Esophagus muscularis mucosa (tissue), 4 donors: ENCODE measurements at regions not wholly inside any gene's neighbourhood (a gene's known extent, or its start where the extent isn't known, plus 50 kb on each side); places are given as distances from the start of the nearest gene placed in this dataset.

ENCODE experiments used
- DNase-seq: peaks from one replicate; pipeline ENCODE4 v3.0.0-alpha.2; 2017; ENCODE audit errors: extremely low spot score
- H3K27ac ChIP-seq, 4 donors: fragments of 200-600 bp; sonication (generic); replicated peaks in 1 of 4; 1 replicate in 3 of 4; 2 replicates in 1 of 4; pipeline ENCODE4 v1.5.1; 2016 to 2019; ENCODE audit warnings: mild to moderate bottlenecking in 1 of 4
- H3K27me3 ChIP-seq, 4 donors: fragments of 200-600 bp; sonication (generic); one replicate each; pipeline versions ENCODE4 v1.5.1 to v1.6.0; 2016 to 2019
- H3K36me3 ChIP-seq, 4 donors: fragments of 200-600 bp; sonication (generic); one replicate each; pipeline ENCODE4 v1.5.1; 2016 to 2019
- H3K4me1 ChIP-seq, 4 donors: fragments of 200-600 bp; sonication (generic); one replicate each; pipeline ENCODE4 v1.5.1; 2016 to 2019
- H3K4me3 ChIP-seq, 4 donors: fragments of 200-600 bp; sonication (generic); 1 replicate in 2 of 4; 2 replicates in 2 of 4; pipeline ENCODE4 v1.5.1; 2016 to 2019; ENCODE audit warnings: mild to moderate bottlenecking in 4 of 4, moderate library complexity in 1 of 4
- H3K9me3 ChIP-seq, 4 donors: fragments of 200-600 bp; sonication (generic); 1 replicate in 3 of 4; 2 replicates in 1 of 4; pipeline ENCODE4 v1.5.1; 2016 to 2019
- CTCF ChIP-seq, 3 experiments: fragments of 200-600 bp in 2 of 3; fragments of 450-650 bp in 1 of 3; sonication (generic) in 2 of 3; IDR thresholded peaks; one replicate each; pipeline ENCODE4 v1.5.1; 2017 to 2019; ENCODE audit warnings: antibody characterized with exemption in 3 of 3, mild to moderate bottlenecking in 2 of 3, moderate library complexity in 1 of 3
- EP300 ChIP-seq: sonication (generic); formaldehyde crosslinking; IDR thresholded peaks from one replicate; pipeline ENCODE4 v1.6.1; 2017; ENCODE audit warnings: antibody characterized with exemption
- POLR2A ChIP-seq: fragments of 450-650 bp; IDR thresholded peaks from one replicate; pipeline ENCODE4 v1.6.1; 2017; ENCODE audit warnings: antibody characterized with exemption, moderate library complexity, mild to moderate bottlenecking, low read depth
- POLR2AphosphoS5 ChIP-seq, 2 donors: sonication (generic); formaldehyde crosslinking; IDR thresholded peaks; one replicate each; pipeline ENCODE4 v1.6.1; 2017; ENCODE audit warnings: antibody characterized with exemption in 2 of 2
- WGBS: methylation state at CpG from one replicate; pipeline ENCODE4 v1.1.5; 2018; 5-methylcytosine and 5-hydroxymethylcytosine counted together
- intact Hi-C: fragments of 100-400 bp; cut with DNase I; formaldehyde crosslinking; loops from one replicate; pipeline ENCODE4 v1.15.1; 2023

DNA sequence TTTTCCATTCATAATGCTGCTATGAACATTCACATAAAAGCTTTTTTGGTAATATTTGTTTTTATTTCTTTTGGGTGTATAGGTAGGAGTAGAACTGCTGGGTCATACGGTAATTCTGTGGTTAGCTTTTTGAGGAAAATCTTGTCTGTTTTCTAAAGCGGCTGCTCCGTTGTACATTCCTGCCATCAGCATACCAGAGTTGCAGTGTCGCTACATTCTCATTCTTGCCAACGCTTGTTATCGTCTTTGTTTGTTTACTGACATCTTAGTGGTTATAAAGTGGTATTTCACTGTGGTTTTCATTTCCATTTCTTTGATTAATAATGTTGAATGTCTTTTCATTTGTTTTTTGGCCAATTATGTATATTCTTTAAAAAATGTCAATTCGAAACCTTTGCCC, 469.8 kb upstream of the ZP4 start:
- 67% methylated on average over 7 of the region's 7 CpGs for WGBS
- Histone ChIP-seq H3K4me1 (no peaks in the 10 kb centered on the region), H3K27me3 (no peaks in the 10 kb centered on the region), H3K4me3 (no peak overlapping the region), H3K27ac (no peak overlapping the region), H3K36me3 (no peaks in the 10 kb centered on the region), H3K9me3 (no peaks in the 10 kb centered on the region)
- intact Hi-C loops: no loop called here
- no peak for DNase-seq
- TF ChIP-seq POLR2AphosphoS5 (IDR thresholded peaks at IDR 0.05) (no peak), POLR2A (no peak), CTCF (IDR thresholded peaks at IDR 0.05) (no peak), EP300 (no peak)

DNA sequence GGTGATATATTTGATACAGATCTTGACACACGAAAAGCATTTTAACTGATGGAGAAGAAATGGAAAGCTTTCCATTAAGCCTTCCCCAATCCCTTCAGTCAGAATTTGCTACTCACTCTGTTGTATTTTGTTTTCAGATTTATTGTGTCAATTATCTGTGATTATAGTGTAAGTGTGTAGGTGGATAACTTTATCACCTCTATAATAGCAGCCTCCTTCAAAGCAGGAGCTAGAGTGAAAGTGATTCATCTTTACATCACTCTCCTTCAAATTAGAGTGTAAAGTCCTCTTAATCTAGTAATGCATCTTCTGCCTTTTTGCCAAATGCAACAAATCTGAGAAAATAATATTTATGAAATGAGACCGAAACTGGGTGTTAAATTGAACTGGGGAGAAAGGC, 459.7 kb upstream of the ZP4 start:
- Histone ChIP-seq H3K4me1 (no peaks in the 10 kb centered on the region), H3K4me3 (no peak overlapping the region), H3K27ac (no peak overlapping the region), H3K36me3 (no peaks in the 10 kb centered on the region), H3K27me3 (no peaks in the 10 kb centered on the region), H3K9me3 (no peaks in the 10 kb centered on the region)
- TF ChIP-seq CTCF (IDR thresholded peaks at IDR 0.05): no peak
- TF ChIP-seq POLR2AphosphoS5 (IDR thresholded peaks at IDR 0.05): no peak
- TF ChIP-seq POLR2A: no peak
- TF ChIP-seq EP300: no peak
- intact Hi-C loops: no loop called here
- no peak for DNase-seq
- WGBS: 85% methylated on average over 2 of the region's 2 CpGs

DNA sequence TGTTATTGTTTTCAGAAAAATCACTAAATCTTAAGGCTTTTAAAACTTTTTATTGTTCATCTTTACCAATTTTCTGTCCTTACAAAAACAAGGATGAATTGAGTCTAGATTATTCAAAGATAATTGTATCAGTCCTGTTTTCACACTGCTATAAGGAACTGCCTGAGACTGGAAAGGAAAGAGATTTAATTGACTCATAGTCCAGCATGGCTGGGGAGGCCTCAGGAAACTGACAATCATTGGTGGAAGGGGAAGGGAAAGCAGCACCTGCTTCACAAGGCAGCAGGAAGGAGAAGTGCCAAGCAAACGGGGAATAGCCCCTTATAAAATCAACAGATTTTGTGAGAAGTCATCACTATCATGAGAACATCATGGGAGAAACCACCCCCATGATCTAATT, 455.6 kb upstream of the ZP4 start:
- Histone ChIP-seq H3K4me3 (no peak overlapping the region), H3K27me3 (no peaks in the 10 kb centered on the region), H3K27ac (no peak overlapping the region), H3K4me1 (no peaks in the 10 kb centered on the region), H3K36me3 (no peaks in the 10 kb centered on the region), H3K9me3 (no peaks in the 10 kb centered on the region)
- no peak for TF ChIP-seq POLR2AphosphoS5 (IDR thresholded peaks at IDR 0.05)
- TF ChIP-seq POLR2A: no peak
- TF ChIP-seq EP300: no peak
- TF ChIP-seq CTCF (IDR thresholded peaks at IDR 0.05): no peak
- DNase-seq: no peak
- intact Hi-C loops: no loop called here
- 38% methylated on average over 1 of the region's 1 CpG for WGBS

- Histone ChIP-seq H3K27ac (no peak overlapping the region), H3K27me3 (no peaks in the 10 kb centered on the region), H3K4me1 (no peaks in the 10 kb centered on the region), H3K36me3 (no peaks in the 10 kb centered on the region), H3K9me3 (no peaks in the 10 kb centered on the region), H3K4me3 (no peak overlapping the region)
- TF ChIP-seq CTCF (IDR thresholded peaks at IDR 0.05) (no peak), POLR2AphosphoS5 (IDR thresholded peaks at IDR 0.05) (no peak), POLR2A (no peak), EP300 (no peak)
- WGBS: 91% methylated on average over 6 of the region's 6 CpGs
- intact Hi-C loops: no loop called here
- no peak for DNase-seq
Measured at GRCh38 chr1:238345837-238346236, 455.1 kb upstream of the ZP4 start.

DNA sequence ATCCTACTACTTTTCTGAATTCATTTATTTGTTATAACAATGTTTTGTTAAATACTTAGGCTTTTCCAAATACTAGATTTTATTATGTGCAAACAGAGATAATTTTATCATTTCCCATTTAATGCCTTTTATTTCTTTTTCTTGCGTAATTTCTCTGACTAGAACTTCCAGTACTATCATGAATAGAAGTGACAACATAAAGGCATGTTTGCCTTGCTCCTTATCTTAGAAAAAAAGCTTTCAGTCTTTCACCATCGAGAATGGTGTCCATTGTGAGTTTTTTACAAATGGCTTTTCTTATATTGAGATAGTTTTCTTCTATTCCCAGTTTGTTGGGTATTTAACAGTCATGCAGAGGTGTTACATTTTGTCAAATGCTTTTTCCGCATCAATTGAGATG, 453.1 kb upstream of the ZP4 start:
- intact Hi-C loops: no loop called here
- no peak overlapping the region for H3K4me3 ChIP-seq
- H3K4me1 ChIP-seq: no peaks in the 10 kb centered on the region
- no peak overlapping the region for H3K27ac ChIP-seq
- DNase-seq: no peak
- H3K9me3 ChIP-seq: peaks cover 0 to under 1% (median 0%) of the 10 kb centered on the region in 4 donors
- no peaks in the 10 kb centered on the region for H3K27me3 ChIP-seq
- TF ChIP-seq POLR2AphosphoS5 (IDR thresholded peaks at IDR 0.05) (no peak), EP300 (no peak), POLR2A (no peak), CTCF (IDR thresholded peaks at IDR 0.05) (no peak)
- no peaks in the 10 kb centered on the region for H3K36me3 ChIP-seq
- WGBS: 89% methylated on average over 3 of the region's 3 CpGs
